Muscle of leg (tissue), 3 donors: ENCODE measurements at regions not wholly inside any gene's neighbourhood (a gene's known extent, or its start where the extent isn't known, plus 50 kb on each side); places are given as distances from the start of the nearest gene placed in this dataset.
A peak's percentile ranks its signal among the peaks of the same experiment; 100 is the strongest.

Source experiments
- DNase-seq: peaks from one replicate; pipeline ENCODE4 v3.0.0; 2013
- H3K27ac ChIP-seq: one replicate; pipeline ENCODE4 v1.5.1; 2013; ENCODE audit warnings: mild to moderate bottlenecking, low read length, control low read depth
- H3K27me3 ChIP-seq: one replicate; pipeline ENCODE4 v1.6.1; 2013; ENCODE audit warnings: low read length; ENCODE audit not compliant: control insufficient read depth, insufficient read depth
- H3K36me3 ChIP-seq: one replicate; pipeline ENCODE4 v1.6.1; 2013; ENCODE audit warnings: low read length; ENCODE audit not compliant: control insufficient read depth, insufficient read depth
- H3K4me1 ChIP-seq: one replicate; pipeline ENCODE4 v1.6.1; 2013; ENCODE audit warnings: low read length; ENCODE audit not compliant: control insufficient read depth, insufficient read depth
- H3K4me3 ChIP-seq: one replicate; pipeline ENCODE4 v1.5.1; 2013; ENCODE audit warnings: low read length, control low read depth
- H3K9me3 ChIP-seq: replicated peaks from 2 replicates; pipeline ENCODE4 v1.6.1; 2013; ENCODE audit warnings: low read depth, low read length; ENCODE audit not compliant: control insufficient read depth
- WGBS: methylation state at CpG from one replicate; pipeline ENCODE4 v1.1.5; 2013; ENCODE audit warnings: missing lambda C conversion rate; ENCODE audit not compliant: insufficient coverage; 5-methylcytosine and 5-hydroxymethylcytosine counted together

- Histone ChIP-seq H3K27me3 (no peaks in the 10 kb centered on the region), H3K9me3 (no peaks in the 10 kb centered on the region), H3K36me3 (no peaks in the 10 kb centered on the region), H3K4me3 (no peak overlapping the region), H3K4me1 (no peaks in the 10 kb centered on the region), H3K27ac (no peak overlapping the region)
- DNase-seq: peak; percentile 73
Observed at GRCh38 chr4:32569861-32570260, 1849.7 kb downstream of the PCDH7 start.

GRCh38 chr4:32572366-32572765 lies 1852.2 kb downstream of the PCDH7 start:
- H3K27me3 ChIP-seq: no peaks in the 10 kb centered on the region
- DNase-seq: no peak

GRCh38 chr4:32574803-32575202 lies 1854.6 kb downstream of the PCDH7 start:
- no peaks in the 10 kb centered on the region for H3K9me3 ChIP-seq
- H3K27ac ChIP-seq: no peak overlapping the region
- no peaks in the 10 kb centered on the region for H3K4me1 ChIP-seq
- no CpG with 5 or more reads among the region's 1 CpG for WGBS
- no peaks in the 10 kb centered on the region for H3K36me3 ChIP-seq
- peak; percentile 15 for DNase-seq
- no peaks in the 10 kb centered on the region for H3K27me3 ChIP-seq
- no peak overlapping the region for H3K4me3 ChIP-seq

More at GRCh38 chr4:32572366-32572765, 1852.2 kb downstream of the PCDH7 start:
- Histone ChIP-seq H3K4me1 (no peaks in the 10 kb centered on the region), H3K4me3 (no peak overlapping the region), H3K36me3 (no peaks in the 10 kb centered on the region), H3K9me3 (no peaks in the 10 kb centered on the region), H3K27ac (no peak overlapping the region)

GRCh38 chr4:32589097-32589496 lies 1868.9 kb downstream of the PCDH7 start:
- no peaks in the 10 kb centered on the region for H3K27me3 ChIP-seq
- no peaks in the 10 kb centered on the region for H3K36me3 ChIP-seq
- H3K27ac ChIP-seq: no peak overlapping the region
- H3K9me3 ChIP-seq: no peaks in the 10 kb centered on the region
- WGBS: no CpG with 5 or more reads among the region's 2 CpGs
- H3K4me3 ChIP-seq: no peak overlapping the region
- H3K4me1 ChIP-seq: no peaks in the 10 kb centered on the region
- DNase-seq: no peak

GRCh38 chr4:32589853-32590252 lies 1869.7 kb downstream of the PCDH7 start:
- H3K4me3 ChIP-seq: no peak overlapping the region
- H3K27me3 ChIP-seq: no peaks in the 10 kb centered on the region
- H3K36me3 ChIP-seq: no peaks in the 10 kb centered on the region
- no CpG with 5 or more reads among the region's 2 CpGs for WGBS
- no peak for DNase-seq
- H3K27ac ChIP-seq: no peak overlapping the region
- no peaks in the 10 kb centered on the region for H3K9me3 ChIP-seq
- no peaks in the 10 kb centered on the region for H3K4me1 ChIP-seq

GRCh38 chr4:32597354-32597753 lies 1877.2 kb downstream of the PCDH7 start:
- Histone ChIP-seq H3K4me3 (no peak overlapping the region), H3K27ac (no peak overlapping the region), H3K36me3 (no peaks in the 10 kb centered on the region), H3K9me3 (no peaks in the 10 kb centered on the region), H3K27me3 (no peaks in the 10 kb centered on the region), H3K4me1 (no peaks in the 10 kb centered on the region)
- DNase-seq: no peak
- 100% methylated on average over 1 of the region's 1 CpG for WGBS

GRCh38 chr4:32601848-32602247 lies 1881.7 kb downstream of the PCDH7 start:
- Histone ChIP-seq H3K4me1 (no peaks in the 10 kb centered on the region), H3K4me3 (no peak overlapping the region), H3K9me3 (no peaks in the 10 kb centered on the region), H3K27me3 (no peaks in the 10 kb centered on the region), H3K36me3 (no peaks in the 10 kb centered on the region), H3K27ac (no peak overlapping the region)
- DNase-seq: peak; percentile 2
- WGBS: 43% methylated on average over 2 of the region's 3 CpGs

GRCh38 chr4:32607978-32608377 lies 1887.8 kb downstream of the PCDH7 start:
- no peak overlapping the region for H3K4me3 ChIP-seq

GRCh38 chr4:32624943-32625603 lies 1904.9 kb downstream of the PCDH7 start:
- DNase-seq: peak; percentile 34
- H3K9me3 ChIP-seq: peaks cover 3% of the 10 kb centered on the region
- H3K27ac ChIP-seq: no peak overlapping the region
- 60% methylated on average over 1 of the region's 7 CpGs for WGBS
- no peaks in the 10 kb centered on the region for H3K27me3 ChIP-seq
- H3K36me3 ChIP-seq: no peaks in the 10 kb centered on the region
- no peaks in the 10 kb centered on the region for H3K4me1 ChIP-seq
- no peak overlapping the region for H3K4me3 ChIP-seq

More at GRCh38 chr4:32607978-32608377, 1887.8 kb downstream of the PCDH7 start:
- peaks cover 2% of the 10 kb centered on the region for H3K9me3 ChIP-seq
- no peaks in the 10 kb centered on the region for H3K27me3 ChIP-seq
- H3K27ac ChIP-seq: no peak overlapping the region
- WGBS: no CpG with 5 or more reads among the region's 1 CpG
- H3K36me3 ChIP-seq: no peaks in the 10 kb centered on the region
- no peak for DNase-seq
- no peaks in the 10 kb centered on the region for H3K4me1 ChIP-seq

- H3K27me3 ChIP-seq: no peaks in the 10 kb centered on the region
- no peak for DNase-seq
- no peaks in the 10 kb centered on the region for H3K36me3 ChIP-seq
- peaks cover 3% of the 10 kb centered on the region for H3K9me3 ChIP-seq
- no peak overlapping the region for H3K27ac ChIP-seq
- H3K4me3 ChIP-seq: no peak overlapping the region
- no peaks in the 10 kb centered on the region for H3K4me1 ChIP-seq
- WGBS: no CpG with 5 or more reads among the region's 4 CpGs
Observed at GRCh38 chr4:32625687-32626337, 1905.6 kb downstream of the PCDH7 start.
